HG03432 (cell line): ENCODE measurements at regions not wholly inside any gene's neighbourhood (a gene's known extent, or its start where the extent isn't known, plus 50 kb on each side); places are given as distances from the start of the nearest gene placed in this dataset.
A peak's percentile ranks its signal among the peaks of the same experiment; 100 is the strongest.

ENCODE experiments used
- ATAC-seq: cut with Tn5 transposase; IDR thresholded peaks from one replicate; pipeline ENCODE4 v1.9.1; 2021; ENCODE audit warnings: mild to moderate bottlenecking, moderate library complexity; ENCODE audit not compliant: unreplicated experiment

DNA sequence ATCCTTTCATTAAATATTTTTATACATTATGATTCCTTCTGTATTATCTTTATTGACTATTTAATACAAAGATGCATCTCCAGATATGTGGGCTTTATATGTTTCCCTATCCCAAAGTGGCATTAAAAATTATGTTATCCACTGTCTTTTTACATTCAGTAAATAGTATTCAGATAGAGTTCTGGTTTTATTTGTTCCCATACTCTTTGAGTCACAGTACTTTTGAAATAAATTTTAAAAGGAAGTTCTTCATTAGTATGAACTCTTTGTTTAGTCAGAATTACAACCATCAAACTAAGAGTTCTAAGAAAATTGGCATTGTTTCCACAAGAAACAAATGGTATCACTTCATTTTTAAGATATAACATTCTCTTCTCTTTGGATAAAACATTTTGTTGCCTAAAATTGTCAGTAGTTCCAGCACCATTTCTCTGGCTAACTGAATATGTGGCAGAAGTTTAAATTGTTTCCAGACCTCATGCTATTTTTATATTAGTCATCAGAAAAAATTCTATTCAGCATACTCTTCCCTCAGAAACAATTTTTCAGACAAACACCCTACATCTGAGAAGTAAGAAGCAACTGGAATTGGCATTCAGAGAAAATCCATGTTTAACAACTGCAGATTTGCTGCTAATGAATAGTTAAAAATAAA, 88.5 kb upstream of the COL5A2 start:
- ATAC-seq = no peak

- no peak for ATAC-seq
Observed at GRCh38 chr2:189268763-189269162, 89.2 kb upstream of the COL5A2 start.

- no peak for ATAC-seq
Observed at GRCh38 chr2:189273734-189274133, 94.2 kb upstream of the COL5A2 start.

DNA sequence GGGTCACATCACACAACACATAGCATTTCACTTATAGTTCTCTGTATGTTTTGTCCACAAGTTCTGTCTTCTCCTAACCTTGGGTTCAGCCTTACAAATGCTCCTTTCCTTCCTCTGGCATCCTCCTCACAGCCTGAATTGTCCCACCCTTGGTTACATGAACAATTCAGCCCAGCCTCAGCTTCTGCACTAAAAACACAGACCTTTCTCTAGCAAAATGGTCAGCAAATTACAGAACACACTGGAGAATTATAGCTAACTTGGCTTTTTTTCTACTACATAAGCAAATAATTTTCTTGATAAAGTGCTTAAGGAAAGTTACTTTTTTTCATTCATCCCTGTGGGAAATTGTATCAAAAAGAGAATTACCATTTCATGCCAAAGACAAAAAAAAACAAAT, 94.8 kb upstream of the COL5A2 start:
- ATAC-seq = no peak

DNA sequence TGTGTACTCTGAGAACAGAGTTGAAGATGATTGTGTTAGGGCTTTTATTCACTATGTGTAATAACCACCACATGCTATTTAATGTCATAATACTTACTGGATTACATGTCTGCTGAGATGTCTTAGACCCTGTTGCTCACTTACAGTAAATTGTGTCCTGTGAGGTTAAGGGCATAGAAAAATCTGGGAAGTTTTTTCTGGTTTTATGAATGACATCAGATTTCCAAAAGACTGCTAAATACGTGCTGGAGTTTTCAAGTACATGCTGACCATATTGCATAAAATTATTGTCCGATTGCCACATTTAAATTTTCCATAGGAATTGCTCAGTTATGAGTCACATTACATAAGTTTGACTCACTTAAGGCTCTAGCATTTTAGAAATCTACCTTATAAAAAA, 96.7 kb upstream of the COL5A2 start:
- no peak for ATAC-seq

GRCh38 chr2:189281201-189281600, 101.6 kb upstream of the COL5A2 start:
- no peak for ATAC-seq

DNA sequence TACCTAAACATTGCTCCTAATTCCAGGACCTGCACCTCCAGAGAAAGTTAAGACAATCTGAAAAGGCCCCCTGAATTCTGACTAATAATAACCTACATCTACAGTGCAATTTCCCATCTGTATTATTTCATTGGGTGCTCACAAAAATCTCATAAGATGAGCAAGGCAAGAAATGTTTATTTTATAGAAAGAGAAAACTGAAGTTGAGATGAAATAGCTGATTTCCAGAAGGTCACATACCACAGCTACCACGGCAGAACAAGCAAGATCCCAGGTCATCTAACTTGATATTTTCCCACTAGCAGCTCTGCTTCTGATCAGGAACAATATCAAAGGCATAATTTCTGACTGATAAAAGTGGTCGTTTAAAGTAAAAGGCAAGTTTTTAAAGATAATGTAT, 105.8 kb upstream of the COL5A2 start:
- ATAC-seq = no peak

DNA sequence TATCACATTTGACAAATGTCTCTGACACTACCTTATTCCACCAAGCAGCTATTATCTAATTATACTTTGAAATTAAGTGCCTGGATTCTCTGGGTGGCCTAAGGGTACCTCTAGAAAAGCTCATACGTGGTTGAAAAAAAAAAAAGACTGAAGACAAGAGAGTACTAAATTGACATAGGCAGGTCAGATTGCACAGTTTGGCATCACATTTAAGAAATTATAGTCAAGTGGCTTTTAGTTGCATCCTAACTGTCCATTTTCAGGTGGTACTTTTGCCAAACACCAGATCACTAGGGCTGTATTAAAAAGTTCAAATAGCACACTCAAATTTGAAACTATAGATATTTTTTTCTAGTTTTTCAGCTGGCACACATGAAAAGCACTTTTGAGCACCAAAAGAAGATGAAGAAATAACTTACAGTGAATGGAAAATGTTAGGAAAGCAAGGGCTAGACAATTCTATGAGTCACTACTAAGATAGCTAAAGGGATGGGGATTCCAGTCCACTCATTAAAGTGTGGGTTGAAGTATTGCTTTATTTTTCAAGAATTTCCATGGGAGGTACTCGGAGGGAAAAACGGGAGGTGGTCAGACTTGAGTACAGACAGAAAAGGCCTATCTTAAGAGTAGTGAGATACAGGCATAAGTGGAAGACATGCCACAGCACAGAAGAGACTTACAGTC, 106.5 kb upstream of the COL5A2 start:
- no peak for ATAC-seq

GRCh38 chr2:189287363-189287762, 107.8 kb upstream of the COL5A2 start:
- ATAC-seq = no peak

DNA sequence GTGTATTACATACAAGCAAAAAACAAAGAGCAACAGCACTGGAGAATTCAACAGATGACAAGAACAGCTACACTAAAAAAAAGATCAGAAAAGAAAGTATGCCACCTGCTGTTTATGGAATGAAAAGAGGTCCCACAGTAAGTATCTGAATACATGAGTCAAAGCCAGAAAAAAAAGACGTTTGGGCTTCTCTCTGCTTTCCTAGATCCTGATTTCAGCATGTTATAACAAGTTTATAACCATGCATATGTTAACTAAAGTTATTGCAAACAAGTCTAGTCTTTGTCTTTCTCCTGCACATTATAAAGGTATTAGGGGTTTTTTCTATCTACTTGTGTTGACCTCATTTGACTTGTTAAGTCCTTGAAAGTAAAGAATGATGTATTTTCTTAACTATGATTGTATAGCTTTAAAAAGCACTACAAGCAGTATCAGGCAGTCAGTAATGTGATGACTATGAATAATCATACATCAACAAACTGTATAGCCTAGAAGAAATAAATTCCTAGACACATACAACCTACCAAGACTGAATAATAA, 108.5 kb upstream of the COL5A2 start:
- ATAC-seq = peak; percentile 94

DNA sequence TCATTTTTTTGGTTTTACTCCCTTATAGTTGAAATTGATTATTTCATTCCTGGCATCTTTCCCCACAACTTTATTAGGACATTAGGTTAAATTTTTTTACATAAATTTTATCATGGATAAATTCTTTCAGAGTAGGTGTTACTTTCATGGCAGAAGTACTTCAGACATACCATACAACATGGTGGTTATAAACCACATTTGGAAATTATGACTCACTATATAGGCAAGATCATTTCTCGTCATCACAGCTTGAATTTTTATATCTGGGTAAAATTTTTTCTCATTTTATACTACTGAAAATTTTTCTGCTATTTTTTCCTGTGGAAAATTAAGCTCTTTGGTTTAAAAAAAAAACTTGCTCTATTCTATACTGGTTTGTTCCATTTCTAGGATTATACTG, 111.9 kb upstream of the COL5A2 start:
- ATAC-seq = no peak

- ATAC-seq = no peak
Observed at GRCh38 chr2:189293164-189293563, 113.6 kb upstream of the COL5A2 start.

DNA sequence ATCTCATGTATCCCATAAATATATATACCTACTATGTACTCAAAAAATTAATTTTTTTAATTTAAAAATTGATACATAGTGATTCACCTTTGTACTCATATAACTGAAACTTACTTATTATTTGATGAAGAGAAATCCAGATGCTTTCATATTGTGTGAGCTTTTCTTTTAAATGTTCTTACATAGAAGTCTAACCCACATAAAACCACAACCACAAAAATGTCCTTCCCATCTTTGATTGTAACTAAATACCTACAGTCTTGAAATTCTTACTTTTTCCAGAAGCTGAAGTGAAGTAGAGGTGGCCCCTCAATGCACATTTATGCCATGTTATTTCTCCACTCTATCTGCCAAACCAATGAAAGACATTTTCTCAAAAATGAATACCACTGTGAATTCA, 117.9 kb upstream of the COL5A2 start:
- no peak for ATAC-seq

GRCh38 chr2:189298038-189298437, 118.5 kb upstream of the COL5A2 start:
- ATAC-seq = no peak

- no peak for ATAC-seq
Observed at GRCh38 chr2:189298481-189298880, 118.9 kb upstream of the COL5A2 start.

- ATAC-seq = no peak
Observed at GRCh38 chr2:189299974-189300373, 120.4 kb upstream of the COL5A2 start.

GRCh38 chr2:189300916-189301315, 121.4 kb upstream of the COL5A2 start:
- ATAC-seq = no peak

DNA sequence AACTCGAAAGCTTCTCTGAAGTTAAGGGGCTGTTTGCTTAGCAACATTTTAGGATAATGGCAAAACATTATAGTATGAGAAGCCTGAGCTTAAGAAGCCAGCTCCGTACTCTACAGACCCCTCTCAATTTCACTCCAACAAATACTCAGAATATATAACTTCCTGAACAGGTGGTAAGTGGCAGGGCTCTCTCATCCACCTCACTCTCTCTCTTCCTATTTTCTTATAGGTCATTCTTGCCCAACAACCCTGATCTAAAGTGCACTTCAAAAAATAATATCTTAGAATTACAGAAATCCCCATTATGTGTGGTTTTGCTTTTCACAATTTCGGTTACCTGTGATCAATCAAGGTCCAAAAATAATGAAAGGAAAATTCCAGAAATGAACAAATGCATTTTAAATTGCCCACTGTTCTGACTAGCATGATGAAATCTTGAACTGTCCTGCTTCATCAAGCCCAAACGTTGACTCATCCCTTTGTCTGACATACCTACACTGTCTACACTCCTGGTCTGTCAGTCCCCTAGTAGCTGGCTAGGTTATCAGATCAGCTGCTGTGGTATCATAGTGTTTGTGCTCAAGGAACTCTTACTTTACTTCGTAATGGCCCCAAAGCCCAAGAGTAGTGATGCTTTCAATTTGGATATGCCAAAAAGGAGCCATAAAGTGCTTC, 122.8 kb upstream of the COL5A2 start:
- peak; percentile 73 for ATAC-seq

- ATAC-seq = no peak
Observed at GRCh38 chr2:189304360-189304759, 124.8 kb upstream of the COL5A2 start.

DNA sequence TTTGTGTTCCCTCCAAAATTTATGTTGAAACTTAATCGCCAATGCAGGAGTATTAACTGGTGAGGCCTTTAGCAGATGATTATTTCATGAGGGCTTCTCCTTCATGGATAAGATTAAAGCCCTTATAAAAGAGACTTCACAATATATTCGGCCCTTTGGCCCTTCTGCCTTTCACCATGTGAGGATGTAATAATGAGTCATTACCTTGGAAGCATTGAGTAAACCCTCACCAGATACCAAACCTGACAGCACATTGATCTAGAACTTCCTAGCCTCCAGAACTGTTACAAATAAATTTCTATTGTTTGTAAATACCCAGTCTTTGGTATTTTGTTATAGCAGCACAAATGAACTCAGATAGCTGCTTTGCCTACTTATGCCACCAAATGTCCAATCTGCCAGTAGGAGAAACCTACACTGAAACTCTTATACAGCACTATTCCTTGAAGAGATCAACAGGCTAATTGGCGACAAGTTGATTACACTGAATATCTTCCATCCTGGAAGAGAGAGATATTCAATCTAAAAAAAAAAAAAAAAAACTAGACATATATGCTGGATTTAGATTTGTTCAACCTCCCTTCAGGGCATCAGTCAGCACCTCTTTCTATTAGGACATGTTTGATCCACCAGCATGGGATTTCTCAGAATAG, 125.9 kb upstream of the COL5A2 start:
- no peak for ATAC-seq

DNA sequence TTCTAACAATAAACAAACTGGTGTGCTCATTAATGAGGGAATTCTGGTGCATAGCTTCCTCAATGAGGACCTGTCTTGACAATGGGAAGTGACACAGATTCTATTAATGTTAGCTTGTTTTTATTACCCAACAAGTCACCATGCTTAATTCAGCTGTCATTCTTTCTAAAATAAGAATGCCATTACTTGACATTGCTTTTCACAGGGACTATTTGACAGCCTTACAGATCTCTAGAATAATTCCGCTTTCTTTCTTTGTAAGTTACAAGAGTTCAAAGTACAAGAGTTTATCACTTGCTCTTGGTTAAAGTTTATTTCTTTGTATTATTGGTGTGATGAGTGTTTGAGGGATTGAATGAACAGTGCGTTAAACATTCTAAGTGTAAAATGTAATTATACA, 127.0 kb upstream of the COL5A2 start:
- ATAC-seq = no peak
